ENCODE measurements at regions not wholly inside any gene's neighbourhood (a gene's known extent, or its start where the extent isn't known, plus 50 kb on each side); places are given as distances from the start of the nearest gene placed in this dataset.
"Not testable (repeated sequence)": the region's sequence is repeated elsewhere in the genome, so short reads cannot be mapped to it uniquely, and the experiment has no call there.

GRCh38 chr6:12546410-12547002 lies 170.1 kb upstream of the PHACTR1 start:
- Histone ChIP-seq H3K27ac (peak overlapping the region; percentile 11 to 12), H3K4me3 (no peak overlapping the region), H3K36me3 (no peaks in the 10 kb centered on the region), H3K27me3 (no peaks in the 10 kb centered on the region), H3K4me1 (peaks cover 0 to 50% (median 21%) of the 10 kb centered on the region in 4 donors), H3K9me3 (no peaks in the 10 kb centered on the region)
- no peak for DNase-seq
- intact Hi-C loops (cut with DNase I; ENCODE audit: low total_unique reads): no loop called here
- no peak for TF ChIP-seq CTCF (IDR thresholded peaks at IDR 0.05)

GRCh38 chr6:12548526-12548925 lies 168.0 kb upstream of the PHACTR1 start:
- Histone ChIP-seq H3K9me3 (no peaks in the 10 kb centered on the region), H3K4me3 (no peak overlapping the region), H3K4me1 (peaks cover 0 to 50% (median 21%) of the 10 kb centered on the region in 4 donors), H3K27ac (peak overlapping the region in 1 of 2 donors; percentile 54), H3K27me3 (no peaks in the 10 kb centered on the region), H3K36me3 (no peaks in the 10 kb centered on the region)
- TF ChIP-seq CTCF (IDR thresholded peaks at IDR 0.05): no peak
- intact Hi-C loops (cut with DNase I; ENCODE audit: low total_unique reads): no loop called here
- DNase-seq: no peak

GRCh38 chr6:12549445-12549844 lies 167.1 kb upstream of the PHACTR1 start:
- peak overlapping the region in 1 of 2 donors; percentile 54 for H3K27ac ChIP-seq
- DNase-seq; H3K9me3 ChIP-seq; H3K27me3 ChIP-seq; H3K36me3 ChIP-seq; H3K4me3 ChIP-seq; intact Hi-C loops (cut with DNase I; ENCODE audit: low total_unique reads): not testable (repeated sequence)
- H3K4me1 ChIP-seq: peaks cover 0 to 50% (median 21%) of the 10 kb centered on the region in 4 donors

GRCh38 chr6:12554820-12555219 lies 161.7 kb upstream of the PHACTR1 start:
- intact Hi-C loops (cut with DNase I; ENCODE audit: low total_unique reads); DNase-seq; H3K27ac ChIP-seq; H3K27me3 ChIP-seq; H3K4me3 ChIP-seq; H3K36me3 ChIP-seq; H3K9me3 ChIP-seq: not testable (repeated sequence)
- H3K4me1 ChIP-seq: peaks cover 0 to 18% (median 0%) of the 10 kb centered on the region in 4 donors

GRCh38 chr6:12555267-12555666 lies 161.3 kb upstream of the PHACTR1 start:
- Histone ChIP-seq H3K4me1 (peaks cover 0 to 14% (median 0%) of the 10 kb centered on the region in 4 donors), H3K27me3 (no peaks in the 10 kb centered on the region), H3K4me3 (no peak overlapping the region), H3K27ac (no peak overlapping the region), H3K36me3 (no peaks in the 10 kb centered on the region), H3K9me3 (no peaks in the 10 kb centered on the region)
- intact Hi-C loops (cut with DNase I; ENCODE audit: low total_unique reads): no loop called here
- TF ChIP-seq CTCF (IDR thresholded peaks at IDR 0.05): no peak
- DNase-seq: no peak

- Histone ChIP-seq H3K27ac (no peak overlapping the region), H3K36me3 (no peaks in the 10 kb centered on the region), H3K27me3 (no peaks in the 10 kb centered on the region), H3K4me3 (no peak overlapping the region), H3K9me3 (no peaks in the 10 kb centered on the region), H3K4me1 (peaks cover 0 to 14% (median 0%) of the 10 kb centered on the region in 4 donors)
- DNase-seq: no peak
- intact Hi-C loops (cut with DNase I; ENCODE audit: low total_unique reads): no loop called here
- no peak for TF ChIP-seq CTCF (IDR thresholded peaks at IDR 0.05)
Measured at GRCh38 chr6:12555781-12556180, 160.8 kb upstream of the PHACTR1 start.

- H3K9me3 ChIP-seq: no peaks in the 10 kb centered on the region
- intact Hi-C loops (cut with DNase I; ENCODE audit: low total_unique reads): no loop called here
- H3K4me1 ChIP-seq: peaks cover 0 to 14% (median 0%) of the 10 kb centered on the region in 4 donors
- H3K36me3 ChIP-seq: no peaks in the 10 kb centered on the region
- no peak for DNase-seq
- H3K4me3 ChIP-seq: no peak overlapping the region
- no peak for TF ChIP-seq CTCF (IDR thresholded peaks at IDR 0.05)
- no peak overlapping the region for H3K27ac ChIP-seq
- H3K27me3 ChIP-seq: no peaks in the 10 kb centered on the region
Measured at GRCh38 chr6:12557765-12558164, 158.8 kb upstream of the PHACTR1 start.
